ENCODE measurements at regions not wholly inside any gene's neighbourhood (a gene's known extent, or its start where the extent isn't known, plus 50 kb on each side); places are given as distances from the start of the nearest gene placed in this dataset.
"Not testable (repeated sequence)": the region's sequence is repeated elsewhere in the genome, so short reads cannot be mapped to it uniquely, and the experiment has no call there.

GRCh38 chr13:33418224-33418953 is 132.8 kb upstream of the STARD13 start:
- peak; percentile 24 for DNase-seq

GRCh38 chr13:33420117-33420516 is 134.6 kb upstream of the STARD13 start:
- not testable (repeated sequence) for DNase-seq

GRCh38 chr13:33426131-33426530 is 140.6 kb upstream of the STARD13 start:
- DNase-seq: no peak

- no peak for DNase-seq
Observed at GRCh38 chr13:33433316-33433715, 147.8 kb upstream of the STARD13 start.

- no peak for DNase-seq
Observed at GRCh38 chr13:33434676-33435075, 149.1 kb upstream of the STARD13 start.

- DNase-seq: no peak
Observed at GRCh38 chr13:33435207-33435606, 149.7 kb upstream of the STARD13 start.

GRCh38 chr13:33438918-33439317 is 153.4 kb upstream of the STARD13 start:
- no peak for DNase-seq

GRCh38 chr13:33441015-33441414 is 155.5 kb upstream of the STARD13 start:
- peak; percentile 27 for DNase-seq

- DNase-seq: peak; percentile 82
Observed at GRCh38 chr13:33445024-33445423, 159.5 kb upstream of the STARD13 start.

- peak; percentile 67 for DNase-seq
Observed at GRCh38 chr13:33445476-33445875, 159.9 kb upstream of the STARD13 start.

- DNase-seq: no peak
Observed at GRCh38 chr13:33446821-33447725, 161.5 kb upstream of the STARD13 start.

- DNase-seq: no peak
Observed at GRCh38 chr13:33448889-33449288, 163.3 kb upstream of the STARD13 start.

GRCh38 chr13:33450956-33451709 is 165.6 kb upstream of the STARD13 start:
- DNase-seq: no peak

GRCh38 chr13:33452873-33453517 is 167.4 kb upstream of the STARD13 start:
- DNase-seq: no peak

GRCh38 chr13:33453936-33454335 is 168.4 kb upstream of the STARD13 start:
- DNase-seq: no peak

- no peak for DNase-seq
Observed at GRCh38 chr13:33454844-33455705, 169.5 kb upstream of the STARD13 start.

GRCh38 chr13:33459702-33460101 is 174.1 kb upstream of the STARD13 start:
- DNase-seq: no peak

GRCh38 chr13:33462109-33462508 is 176.6 kb upstream of the STARD13 start:
- no peak for DNase-seq

- no peak for DNase-seq
Observed at GRCh38 chr13:33464345-33464744, 178.8 kb upstream of the STARD13 start.

GRCh38 chr13:33466262-33466661 is 180.7 kb upstream of the STARD13 start:
- no peak for DNase-seq

- DNase-seq: no peak
Observed at GRCh38 chr13:33467556-33467955, 182.0 kb upstream of the STARD13 start.

GRCh38 chr13:33471204-33471603 is 185.6 kb upstream of the STARD13 start:
- DNase-seq: no peak
